ENCODE measurements at regions not wholly inside any gene's neighbourhood (a gene's known extent, or its start where the extent isn't known, plus 50 kb on each side); places are given as distances from the start of the nearest gene placed in this dataset.

DNA sequence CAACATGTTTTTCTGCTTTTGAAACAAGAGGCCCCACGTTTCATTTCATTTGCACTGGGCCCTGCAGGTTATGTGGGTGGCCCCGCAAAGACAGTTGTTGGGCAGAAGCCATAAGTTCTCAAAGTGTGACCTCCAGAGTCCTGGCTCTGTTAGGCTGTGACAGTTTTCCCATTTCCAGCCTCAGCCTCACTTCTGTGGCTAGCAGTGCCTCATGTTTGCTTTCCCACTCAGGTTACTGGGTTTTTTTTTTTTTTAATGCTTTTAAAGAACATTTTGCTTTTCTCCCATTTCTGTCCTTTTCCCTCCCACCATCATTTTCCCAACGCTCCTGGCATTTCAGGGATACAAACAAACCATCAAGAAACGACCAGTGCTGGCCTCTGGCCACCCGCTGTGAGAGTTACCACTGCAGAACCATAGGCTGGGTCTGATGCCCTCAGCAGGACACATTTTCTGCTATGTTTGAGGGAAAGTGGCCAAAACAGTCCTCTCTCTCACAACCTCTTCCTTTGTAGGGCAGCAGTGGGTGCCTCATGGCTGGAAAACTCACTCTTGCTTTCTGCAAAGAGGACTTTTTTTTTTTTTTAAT, 159.0 kb upstream of the MPHOSPH6 start:
- Histone ChIP-seq H3K9me3 (ENCODE audit: control extremely low read depth in 1 of 5, control insufficient read depth in 4 of 5, insufficient read depth in 2 of 5, low read depth in 1 of 5, low read length in 4 of 5) (peaks cover 0 to 2% (median 0%) of the 10 kb centered on the region in 5 experiments), H3K27ac (ENCODE audit: insufficient read depth in 1 of 2, low read depth in 1 of 2, low read length in 2 of 2, poor library complexity in 1 of 2, severe bottlenecking in 2 of 2) (no peak overlapping the region), H3K4me3 (ENCODE audit: control insufficient read depth in 1 of 7, extremely low read depth in 1 of 7, insufficient read depth in 4 of 7, low read depth in 2 of 7, low read length in 6 of 7) (no peak overlapping the region), H3K4me1 (ENCODE audit: control extremely low read depth in 1 of 4, control insufficient read depth in 4 of 4, insufficient read depth in 4 of 4, low read length in 3 of 4) (peaks cover 0 to 3% (median 0%) of the 10 kb centered on the region in 4 experiments), H3K36me3 (ENCODE audit: control insufficient read depth in 4 of 4, insufficient read depth in 4 of 4, low read length in 3 of 4) (no peaks in the 10 kb centered on the region), H3K27me3 (replicated peaks in 2 of 5; ENCODE audit: control insufficient read depth in 4 of 5, insufficient read depth in 5 of 5, low read length in 4 of 5) (peaks cover 0 to 6% (median 0%) of the 10 kb centered on the region in 5 experiments)
- WGBS (ENCODE audit: insufficient coverage), result 69% methylated on average over 5 of the region's 5 CpGs
- ChIA-PET POLR2A (no interaction called here), CTCF (no interaction called here)
- DNase-seq, result no peak

DNA sequence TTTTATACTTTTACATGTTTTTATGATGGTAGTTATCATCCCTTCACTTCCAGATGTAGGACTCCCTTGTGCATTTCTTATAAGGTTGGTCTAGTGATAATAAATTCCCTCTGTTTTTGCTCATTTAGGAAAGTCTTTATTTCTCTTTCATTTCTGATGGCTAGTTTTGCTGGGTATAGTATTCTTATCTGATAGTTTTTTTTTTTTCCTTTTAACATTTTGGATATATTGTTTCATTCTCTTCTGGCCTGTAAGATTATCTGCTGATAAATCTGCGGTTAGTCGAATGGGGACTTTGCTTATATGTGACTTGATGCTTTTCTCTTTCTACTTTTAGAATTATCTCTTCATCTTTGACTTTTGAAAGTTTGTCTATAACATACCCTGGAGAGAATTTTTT, 153.1 kb upstream of the MPHOSPH6 start:
- H3K27ac ChIP-seq (ENCODE audit: insufficient read depth in 1 of 2, low read depth in 1 of 2, low read length in 2 of 2, poor library complexity in 1 of 2, severe bottlenecking in 2 of 2), result no peak overlapping the region
- H3K4me1 ChIP-seq (ENCODE audit: control extremely low read depth in 1 of 4, control insufficient read depth in 4 of 4, insufficient read depth in 4 of 4, low read length in 3 of 4), result no peaks in the 10 kb centered on the region
- peaks cover 0 to 6% (median 0%) of the 10 kb centered on the region in 5 experiments for H3K27me3 ChIP-seq (replicated peaks in 2 of 5; ENCODE audit: control insufficient read depth in 4 of 5, insufficient read depth in 5 of 5, low read length in 4 of 5)
- H3K9me3 ChIP-seq (ENCODE audit: control extremely low read depth in 1 of 5, control insufficient read depth in 4 of 5, insufficient read depth in 2 of 5, low read depth in 1 of 5, low read length in 4 of 5), result peaks cover 0 to 8% (median 0%) of the 10 kb centered on the region in 5 experiments
- no peaks in the 10 kb centered on the region for H3K36me3 ChIP-seq (ENCODE audit: control insufficient read depth in 4 of 4, insufficient read depth in 4 of 4, low read length in 3 of 4)
- no peak for DNase-seq
- CTCF ChIA-PET, result no interaction called here
- POLR2A ChIA-PET, result no interaction called here
- WGBS (ENCODE audit: insufficient coverage), result no CpG with 5 or more reads among the region's 2 CpGs
- H3K4me3 ChIP-seq (ENCODE audit: control insufficient read depth in 1 of 7, extremely low read depth in 1 of 7, insufficient read depth in 4 of 7, low read depth in 2 of 7, low read length in 6 of 7), result no peak overlapping the region

DNA sequence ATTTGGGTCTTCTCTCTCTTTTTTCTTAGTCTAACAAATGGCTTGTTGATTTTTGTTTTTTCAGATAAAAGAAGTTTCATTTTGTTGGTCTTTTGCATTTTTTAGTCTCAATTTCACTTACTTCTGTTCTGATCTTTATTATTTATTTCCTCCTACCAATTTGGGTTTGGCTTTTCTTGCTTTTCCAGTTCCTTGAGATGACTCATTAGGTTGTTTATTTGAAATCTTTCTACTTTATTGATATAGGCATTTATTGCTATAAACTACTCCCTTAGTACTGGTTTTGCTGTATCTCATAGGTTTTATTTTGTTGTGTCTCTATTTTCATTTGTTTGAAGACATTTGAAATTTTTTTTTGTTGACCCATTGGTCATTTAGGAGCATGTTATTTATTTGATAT, 152.2 kb upstream of the MPHOSPH6 start:
- peaks cover 0 to 3% (median 0%) of the 10 kb centered on the region in 5 experiments for H3K27me3 ChIP-seq (replicated peaks in 2 of 5; ENCODE audit: control insufficient read depth in 4 of 5, insufficient read depth in 5 of 5, low read length in 4 of 5)
- H3K36me3 ChIP-seq (ENCODE audit: control insufficient read depth in 4 of 4, insufficient read depth in 4 of 4, low read length in 3 of 4), result no peaks in the 10 kb centered on the region
- H3K27ac ChIP-seq (ENCODE audit: insufficient read depth in 1 of 2, low read depth in 1 of 2, low read length in 2 of 2, poor library complexity in 1 of 2, severe bottlenecking in 2 of 2), result no peak overlapping the region
- CTCF ChIA-PET, result no interaction called here
- H3K4me1 ChIP-seq (ENCODE audit: control extremely low read depth in 1 of 4, control insufficient read depth in 4 of 4, insufficient read depth in 4 of 4, low read length in 3 of 4), result no peaks in the 10 kb centered on the region
- POLR2A ChIA-PET, result no interaction called here
- DNase-seq, result no peak
- peaks cover 0 to 8% (median 0%) of the 10 kb centered on the region in 5 experiments for H3K9me3 ChIP-seq (ENCODE audit: control extremely low read depth in 1 of 5, control insufficient read depth in 4 of 5, insufficient read depth in 2 of 5, low read depth in 1 of 5, low read length in 4 of 5)
- no peak overlapping the region for H3K4me3 ChIP-seq (ENCODE audit: control insufficient read depth in 1 of 7, extremely low read depth in 1 of 7, insufficient read depth in 4 of 7, low read depth in 2 of 7, low read length in 6 of 7)

DNA sequence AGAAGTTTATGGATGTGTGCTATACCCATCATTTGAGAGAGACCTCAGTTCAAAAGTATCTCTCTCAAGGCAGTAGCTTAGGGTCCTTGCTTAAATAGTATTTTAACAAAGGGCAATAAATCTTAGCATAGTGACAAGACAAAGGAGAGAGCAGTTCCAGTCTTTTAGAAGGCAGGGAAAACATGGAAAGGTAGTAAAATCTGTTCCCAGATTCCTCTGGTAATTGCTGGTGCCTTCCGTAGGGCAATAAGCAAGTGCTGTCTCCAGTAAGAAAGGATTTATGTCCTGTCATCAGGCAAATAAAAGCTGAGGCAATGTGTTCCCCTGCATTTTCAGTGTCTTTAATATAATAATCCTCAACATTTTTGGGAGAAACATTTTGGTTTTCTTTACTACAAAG, 149.0 kb upstream of the MPHOSPH6 start:
- no peaks in the 10 kb centered on the region for H3K4me1 ChIP-seq (ENCODE audit: control extremely low read depth in 1 of 4, control insufficient read depth in 4 of 4, insufficient read depth in 4 of 4, low read length in 3 of 4)
- WGBS (ENCODE audit: insufficient coverage), result 75% methylated on average over 1 of the region's 1 CpG
- no peaks in the 10 kb centered on the region for H3K36me3 ChIP-seq (ENCODE audit: control insufficient read depth in 4 of 4, insufficient read depth in 4 of 4, low read length in 3 of 4)
- no peak overlapping the region for H3K27ac ChIP-seq (ENCODE audit: insufficient read depth in 1 of 2, low read depth in 1 of 2, low read length in 2 of 2, poor library complexity in 1 of 2, severe bottlenecking in 2 of 2)
- POLR2A ChIA-PET, result no interaction called here
- peaks cover 0 to 6% (median 0%) of the 10 kb centered on the region in 5 experiments for H3K9me3 ChIP-seq (ENCODE audit: control extremely low read depth in 1 of 5, control insufficient read depth in 4 of 5, insufficient read depth in 2 of 5, low read depth in 1 of 5, low read length in 4 of 5)
- DNase-seq, result no peak
- CTCF ChIA-PET, result no interaction called here
- H3K4me3 ChIP-seq (ENCODE audit: control insufficient read depth in 1 of 7, extremely low read depth in 1 of 7, insufficient read depth in 4 of 7, low read depth in 2 of 7, low read length in 6 of 7), result no peak overlapping the region
- H3K27me3 ChIP-seq (replicated peaks in 2 of 5; ENCODE audit: control insufficient read depth in 4 of 5, insufficient read depth in 5 of 5, low read length in 4 of 5), result peaks cover 0 to 2% (median 0%) of the 10 kb centered on the region in 5 experiments

DNA sequence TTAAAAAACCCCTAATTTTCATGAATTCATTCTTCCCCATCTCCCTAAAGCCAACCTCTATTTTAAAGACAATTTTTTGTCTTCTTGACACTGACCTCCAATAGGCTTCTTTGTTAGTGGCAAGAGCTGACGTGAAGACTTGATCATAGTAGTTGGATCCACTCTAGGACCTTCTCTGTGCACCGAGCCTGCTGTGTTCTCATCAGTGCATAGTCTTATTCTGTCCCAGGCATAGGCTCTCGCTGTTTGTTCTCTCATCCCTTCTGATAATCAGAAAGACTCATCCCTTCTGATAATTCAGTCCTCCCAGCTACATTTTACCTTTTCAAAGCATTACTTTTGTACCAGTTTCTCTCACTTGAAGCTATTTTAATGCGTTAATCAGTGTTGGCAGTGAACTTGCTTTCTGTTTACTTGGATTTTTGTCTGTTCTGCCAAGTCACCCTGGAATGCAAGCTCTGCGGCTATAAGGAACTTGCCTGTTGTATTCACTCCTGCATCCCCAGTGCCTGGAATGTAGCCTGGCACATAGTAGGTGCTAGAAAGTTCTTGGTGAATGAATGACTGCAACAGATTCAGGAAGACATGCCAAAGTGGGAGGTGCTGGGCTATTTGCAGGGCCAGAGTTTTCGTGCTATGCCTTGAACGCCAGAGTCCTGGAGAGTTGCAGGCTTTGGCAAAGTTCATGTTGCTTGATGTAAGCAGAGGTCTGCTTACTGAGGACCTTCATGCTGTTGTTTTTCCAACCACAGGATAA, 147.6 kb upstream of the MPHOSPH6 start:
- no peak overlapping the region for H3K4me3 ChIP-seq (ENCODE audit: control insufficient read depth in 1 of 7, extremely low read depth in 1 of 7, insufficient read depth in 4 of 7, low read depth in 2 of 7, low read length in 6 of 7)
- H3K4me1 ChIP-seq (ENCODE audit: control extremely low read depth in 1 of 4, control insufficient read depth in 4 of 4, insufficient read depth in 4 of 4, low read length in 3 of 4), result no peaks in the 10 kb centered on the region
- H3K36me3 ChIP-seq (ENCODE audit: control insufficient read depth in 4 of 4, insufficient read depth in 4 of 4, low read length in 3 of 4), result no peaks in the 10 kb centered on the region
- 92% methylated on average over 7 of the region's 7 CpGs for WGBS (ENCODE audit: insufficient coverage)
- ChIA-PET POLR2A (no interaction called here), CTCF (no interaction called here)
- H3K9me3 ChIP-seq (ENCODE audit: control extremely low read depth in 1 of 5, control insufficient read depth in 4 of 5, insufficient read depth in 2 of 5, low read depth in 1 of 5, low read length in 4 of 5), result no peaks in the 10 kb centered on the region
- DNase-seq, result no peak
- H3K27me3 ChIP-seq (replicated peaks in 2 of 5; ENCODE audit: control insufficient read depth in 4 of 5, insufficient read depth in 5 of 5, low read length in 4 of 5), result peaks cover 0 to 2% (median 0%) of the 10 kb centered on the region in 5 experiments
- H3K27ac ChIP-seq (ENCODE audit: insufficient read depth in 1 of 2, low read depth in 1 of 2, low read length in 2 of 2, poor library complexity in 1 of 2, severe bottlenecking in 2 of 2), result no peak overlapping the region

DNA sequence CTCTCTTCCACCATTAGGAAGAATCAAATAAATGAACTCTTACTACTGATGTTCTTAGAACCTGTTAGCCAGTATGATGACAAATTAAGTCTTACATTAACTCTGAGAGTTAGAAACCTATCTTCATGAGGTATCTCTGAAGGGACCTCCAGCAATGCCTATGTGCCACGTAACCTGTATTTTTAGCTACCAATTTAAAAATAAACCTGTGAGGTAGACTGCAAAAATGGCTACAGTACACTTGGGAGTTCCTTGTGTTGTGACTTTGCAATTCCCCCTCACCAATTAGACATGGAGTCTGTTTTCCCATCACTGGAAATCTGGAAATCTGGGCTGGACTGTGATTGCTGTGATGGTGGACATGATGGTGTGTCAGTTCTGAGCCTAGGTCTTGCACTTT, 143.7 kb upstream of the MPHOSPH6 start:
- WGBS (ENCODE audit: insufficient coverage), result 100% methylated on average over 1 of the region's 1 CpG
- peaks cover 0 to 2% (median 0%) of the 10 kb centered on the region in 5 experiments for H3K27me3 ChIP-seq (replicated peaks in 2 of 5; ENCODE audit: control insufficient read depth in 4 of 5, insufficient read depth in 5 of 5, low read length in 4 of 5)
- no peak for DNase-seq
- H3K27ac ChIP-seq (ENCODE audit: insufficient read depth in 1 of 2, low read depth in 1 of 2, low read length in 2 of 2, poor library complexity in 1 of 2, severe bottlenecking in 2 of 2), result no peak overlapping the region
- ChIA-PET POLR2A (no interaction called here), CTCF (interaction anchor here (1.3 kb wide), 1 partner anchor 9 kb away, joined by 3 read pairs; no protein-coding TSS in a partner anchor)
- no peak overlapping the region for H3K4me3 ChIP-seq (ENCODE audit: control insufficient read depth in 1 of 7, extremely low read depth in 1 of 7, insufficient read depth in 4 of 7, low read depth in 2 of 7, low read length in 6 of 7)
- no peaks in the 10 kb centered on the region for H3K36me3 ChIP-seq (ENCODE audit: control insufficient read depth in 4 of 4, insufficient read depth in 4 of 4, low read length in 3 of 4)
- no peaks in the 10 kb centered on the region for H3K4me1 ChIP-seq (ENCODE audit: control extremely low read depth in 1 of 4, control insufficient read depth in 4 of 4, insufficient read depth in 4 of 4, low read length in 3 of 4)
- no peaks in the 10 kb centered on the region for H3K9me3 ChIP-seq (ENCODE audit: control extremely low read depth in 1 of 5, control insufficient read depth in 4 of 5, insufficient read depth in 2 of 5, low read depth in 1 of 5, low read length in 4 of 5)

DNA sequence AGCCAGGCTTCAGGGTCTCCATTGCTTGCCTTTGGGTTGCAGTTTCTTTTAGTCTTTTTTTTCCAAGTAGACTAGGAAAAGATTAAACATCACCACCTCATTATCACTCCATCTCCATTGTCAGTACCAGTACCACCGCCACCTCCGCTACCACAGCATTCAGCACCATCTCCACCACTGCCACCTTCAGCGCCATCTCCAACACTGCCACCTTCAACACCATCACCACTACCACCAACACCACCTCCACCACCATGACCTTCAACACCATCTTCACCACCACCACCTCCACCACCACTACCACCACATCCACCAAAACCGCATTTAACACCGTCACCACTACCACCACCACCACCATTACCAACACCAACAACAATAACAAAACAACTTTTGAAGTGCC, 141.5 kb upstream of the MPHOSPH6 start:
- WGBS (ENCODE audit: insufficient coverage), result 100% methylated on average over 3 of the region's 5 CpGs

More for the DNA sequence above, 141.5 kb upstream of the MPHOSPH6 start:
- no peaks in the 10 kb centered on the region for H3K9me3 ChIP-seq (ENCODE audit: control extremely low read depth in 1 of 5, control insufficient read depth in 4 of 5, insufficient read depth in 2 of 5, low read depth in 1 of 5, low read length in 4 of 5)
- ChIA-PET POLR2A (no interaction called here), CTCF (no interaction called here)
- H3K27me3 ChIP-seq (replicated peaks in 2 of 5; ENCODE audit: control insufficient read depth in 4 of 5, insufficient read depth in 5 of 5, low read length in 4 of 5), result no peaks in the 10 kb centered on the region
- H3K4me1 ChIP-seq (ENCODE audit: control extremely low read depth in 1 of 4, control insufficient read depth in 4 of 4, insufficient read depth in 4 of 4, low read length in 3 of 4), result no peaks in the 10 kb centered on the region
- no peak for DNase-seq
- no peak overlapping the region for H3K27ac ChIP-seq (ENCODE audit: insufficient read depth in 1 of 2, low read depth in 1 of 2, low read length in 2 of 2, poor library complexity in 1 of 2, severe bottlenecking in 2 of 2)
- H3K4me3 ChIP-seq (ENCODE audit: control insufficient read depth in 1 of 7, extremely low read depth in 1 of 7, insufficient read depth in 4 of 7, low read depth in 2 of 7, low read length in 6 of 7), result no peak overlapping the region
- H3K36me3 ChIP-seq (ENCODE audit: control insufficient read depth in 4 of 4, insufficient read depth in 4 of 4, low read length in 3 of 4), result no peaks in the 10 kb centered on the region
